Keratinocyte (primary cell): ENCODE measurements at regions not wholly inside any gene's neighbourhood (a gene's known extent, or its start where the extent isn't known, plus 50 kb on each side); places are given as distances from the start of the nearest gene placed in this dataset.

Experiments
- DNase-seq: peaks from one replicate; pipeline ENCODE4 v3.0.0-alpha.2; 2011; ENCODE audit warnings: low read depth, missing footprints, low spot score
- FAIRE-seq: peaks from 2 replicates; lab custom pipeline; 2011; peaks lifted over from hg19 to GRCh38; lab: Jason Lieb, UNC
- H2AFZ ChIP-seq: 2 replicates; pipeline ENCODE4 v1.6.0; 2012; ENCODE audit warnings: low read length, control low read depth, inconsistent platforms; ENCODE audit not compliant: control insufficient read depth
- H3K27ac ChIP-seq: 2 replicates; pipeline ENCODE4 v1.5.1; 2011; ENCODE audit warnings: low read length; ENCODE audit not compliant: control insufficient read depth, insufficient read depth
- H3K27me3 ChIP-seq: 3 replicates; pipeline ENCODE4 v1.6.0; 2011; ENCODE audit warnings: low read length; ENCODE audit not compliant: control insufficient read depth, insufficient read depth; ENCODE audit errors: extremely low read depth
- H3K36me3 ChIP-seq, 2 experiments: 2 replicates in 1 of 2; 3 replicates in 1 of 2; pipeline ENCODE4 v1.5.1; 2011; ENCODE audit warnings: low read length in 2 of 2, mild to moderate bottlenecking in 1 of 2; ENCODE audit not compliant: control insufficient read depth in 2 of 2, insufficient read depth in 2 of 2; ENCODE audit errors: extremely low read depth in 1 of 2
- H3K4me1 ChIP-seq: 3 replicates; pipeline ENCODE4 v1.5.1; 2011; ENCODE audit warnings: low read length; ENCODE audit not compliant: control insufficient read depth, insufficient read depth; ENCODE audit errors: extremely low read depth
- H3K4me2 ChIP-seq: 3 replicates; pipeline ENCODE4 v1.6.0; 2011; ENCODE audit warnings: low read depth, low read length; ENCODE audit not compliant: control insufficient read depth, insufficient read depth; ENCODE audit errors: extremely low read depth
- H3K4me3 ChIP-seq, 3 experiments: fragments of 200-600 bp in 1 of 3; sonication (generic) in 1 of 3; 2 replicates in 2 of 3; 3 replicates in 1 of 3; pipeline ENCODE4 v1.5.1; 2011 to 2016; ENCODE audit warnings: low read length in 3 of 3, mild to moderate bottlenecking in 3 of 3, control low read depth in 2 of 3, inconsistent platforms in 1 of 3, low read depth in 1 of 3, mixed read lengths in 1 of 3, mixed run types in 1 of 3, moderate library complexity in 1 of 3; ENCODE audit not compliant: control insufficient read depth in 2 of 3, insufficient read depth in 2 of 3; ENCODE audit errors: extremely low read depth in 1 of 3
- H3K79me2 ChIP-seq: 2 replicates; pipeline ENCODE4 v1.6.0; 2012; ENCODE audit warnings: low read length; ENCODE audit not compliant: control insufficient read depth, insufficient read depth
- H3K9ac ChIP-seq: 3 replicates; pipeline ENCODE4 v1.6.0; 2011; ENCODE audit warnings: low read length; ENCODE audit not compliant: control insufficient read depth, insufficient read depth; ENCODE audit errors: extremely low read depth
- H3K9me1 ChIP-seq: 3 replicates; pipeline ENCODE4 v1.6.0; 2011; ENCODE audit warnings: low read length; ENCODE audit not compliant: control insufficient read depth, insufficient read depth; ENCODE audit errors: extremely low read depth
- H3K9me3 ChIP-seq: 2 replicates; pipeline ENCODE4 v1.5.1; 2012; ENCODE audit warnings: low read depth, low read length; ENCODE audit not compliant: control insufficient read depth
- H4K20me1 ChIP-seq: 3 replicates; pipeline ENCODE4 v1.6.0; 2011; ENCODE audit warnings: low read length; ENCODE audit not compliant: control insufficient read depth, insufficient read depth; ENCODE audit errors: extremely low read depth
- CTCF ChIP-seq, 3 experiments: IDR thresholded peaks in 1 of 3; conservative IDR thresholded peaks in 1 of 3; optimal IDR thresholded peaks in 1 of 3; 2 replicates in 2 of 3; 3 replicates in 1 of 3; pipeline versions ENCODE3 to v1.5.1; 2011; ENCODE audit warnings: low read length in 3 of 3, mild to moderate bottlenecking in 3 of 3, moderate library complexity in 2 of 3, control low read depth in 1 of 3, inconsistent platforms in 1 of 3; ENCODE audit not compliant: insufficient read depth in 2 of 3; ENCODE audit errors: extremely low read depth in 1 of 3
- EZH2 ChIP-seq: IDR thresholded peaks from one replicate; pipeline ENCODE4 v1.6.1; 2012; ENCODE audit warnings: inconsistent platforms, mild to moderate bottlenecking, low read length, moderate library complexity
- dilution Hi-C: fragments of 300-500 bp; cut with MboI; formaldehyde crosslinking; loops from one replicate; pipeline ENCODE4 v1.7.0; 2020; ENCODE audit warnings: low sequenced_read_pairs; ENCODE audit not compliant: extremely low pct_ligation_motif_present

- no peaks in the 10 kb centered on the region for H3K9me1 ChIP-seq
- TF ChIP-seq EZH2 (no peak), CTCF (optimal IDR thresholded peaks at IDR 0.05 in 1 of 3, IDR thresholded peaks at IDR 0.05 in 1 of 3, conservative IDR thresholded peaks at IDR 0.05 in 1 of 3; ENCODE audit: extremely low read depth in 1 of 3, insufficient read depth in 2 of 3, low read length in 3 of 3) (no peak)
- no peaks in the 10 kb centered on the region for H3K36me3 ChIP-seq
- H3K9ac ChIP-seq = no peak overlapping the region
- no peaks in the 10 kb centered on the region for H3K79me2 ChIP-seq
- H2AFZ ChIP-seq = no peak overlapping the region
- H3K27ac ChIP-seq = no peak overlapping the region
- no peak for FAIRE-seq
- no peaks in the 10 kb centered on the region for H4K20me1 ChIP-seq
- no peaks in the 10 kb centered on the region for H3K27me3 ChIP-seq
- H3K4me1 ChIP-seq = no peaks in the 10 kb centered on the region
- no peaks in the 10 kb centered on the region for H3K9me3 ChIP-seq
- DNase-seq = no peak
- dilution Hi-C loops = no loop called here
- H3K4me2 ChIP-seq = no peak overlapping the region
- no peak overlapping the region for H3K4me3 ChIP-seq
Measured at GRCh38 chr18:75818383-75818782, 390.9 kb upstream of the SMIM21 start.

- no peaks in the 10 kb centered on the region for H3K79me2 ChIP-seq
- H3K9ac ChIP-seq = no peak overlapping the region
- no peaks in the 10 kb centered on the region for H3K27me3 ChIP-seq
- no peak for FAIRE-seq
- H4K20me1 ChIP-seq = no peaks in the 10 kb centered on the region
- dilution Hi-C loops = no loop called here
- H3K9me1 ChIP-seq = no peaks in the 10 kb centered on the region
- no peak overlapping the region for H3K27ac ChIP-seq
- H3K4me2 ChIP-seq = no peak overlapping the region
- TF ChIP-seq EZH2 (no peak), CTCF (optimal IDR thresholded peaks at IDR 0.05 in 1 of 3, IDR thresholded peaks at IDR 0.05 in 1 of 3, conservative IDR thresholded peaks at IDR 0.05 in 1 of 3; ENCODE audit: extremely low read depth in 1 of 3, insufficient read depth in 2 of 3, low read length in 3 of 3) (no peak)
- H3K36me3 ChIP-seq = no peaks in the 10 kb centered on the region
- H3K4me3 ChIP-seq = no peak overlapping the region
- no peak for DNase-seq
- H3K4me1 ChIP-seq = no peaks in the 10 kb centered on the region
- no peak overlapping the region for H2AFZ ChIP-seq
- H3K9me3 ChIP-seq = no peaks in the 10 kb centered on the region
Measured at GRCh38 chr18:75815767-75816166, 388.3 kb upstream of the SMIM21 start.
